Right forelimb (tissue), 1 donor: ENCODE measurements at regions not wholly inside any gene's neighbourhood (a gene's known extent, or its start where the extent isn't known, plus 50 kb on each side); places are given as distances from the start of the nearest gene placed in this dataset.
"Not testable (repeated sequence)": the region's sequence is repeated elsewhere in the genome, so short reads cannot be mapped to it uniquely, and the experiment has no call there.

ENCODE experiments used
- DNase-seq: peaks from one replicate; pipeline ENCODE4 v3.0.0-alpha.2; 2018

- not testable (repeated sequence) for DNase-seq
Observed at GRCh38 chr7:49100908-49101740, 176.8 kb downstream of the CDC14C start.

- no peak for DNase-seq
Observed at GRCh38 chr7:49102411-49102810, 178.1 kb downstream of the CDC14C start.

GRCh38 chr7:49111706-49112105 is 187.4 kb downstream of the CDC14C start:
- no peak for DNase-seq

GRCh38 chr7:49112222-49112621 is 187.9 kb downstream of the CDC14C start:
- DNase-seq = no peak

- DNase-seq = no peak
Observed at GRCh38 chr7:49112647-49113046, 188.3 kb downstream of the CDC14C start.

- DNase-seq = no peak
Observed at GRCh38 chr7:49119706-49120105, 195.4 kb downstream of the CDC14C start.

- no peak for DNase-seq
Observed at GRCh38 chr7:49125246-49125645, 200.9 kb downstream of the CDC14C start.

- no peak for DNase-seq
Observed at GRCh38 chr7:49127359-49127913, 203.1 kb downstream of the CDC14C start.

- no peak for DNase-seq
Observed at GRCh38 chr7:49137978-49138377, 213.6 kb downstream of the CDC14C start.

GRCh38 chr7:49150486-49150885 is 226.1 kb downstream of the CDC14C start:
- DNase-seq = no peak

GRCh38 chr7:49151146-49151545 is 226.8 kb downstream of the CDC14C start:
- DNase-seq = no peak

- DNase-seq = no peak
Observed at GRCh38 chr7:49158321-49158720, 234.0 kb downstream of the CDC14C start.

GRCh38 chr7:49159536-49159935 is 235.2 kb downstream of the CDC14C start:
- no peak for DNase-seq

- DNase-seq = no peak
Observed at GRCh38 chr7:49166441-49166840, 242.1 kb downstream of the CDC14C start.

GRCh38 chr7:49172639-49173038 is 248.3 kb downstream of the CDC14C start:
- DNase-seq = no peak

GRCh38 chr7:49174396-49174795 is 250.0 kb downstream of the CDC14C start:
- no peak for DNase-seq

- no peak for DNase-seq
Observed at GRCh38 chr7:49187543-49188268, 263.4 kb downstream of the CDC14C start.

GRCh38 chr7:49228426-49229098 is 304.2 kb downstream of the CDC14C start:
- no peak for DNase-seq

GRCh38 chr7:49229246-49229645 is 304.9 kb downstream of the CDC14C start:
- DNase-seq = no peak

- no peak for DNase-seq
Observed at GRCh38 chr7:49243521-49243920, 319.2 kb downstream of the CDC14C start.

GRCh38 chr7:49244543-49244942 is 320.2 kb downstream of the CDC14C start:
- no peak for DNase-seq

- DNase-seq = no peak
Observed at GRCh38 chr7:49245062-49245461, 320.7 kb downstream of the CDC14C start.

GRCh38 chr7:49247759-49248158 is 323.4 kb downstream of the CDC14C start:
- DNase-seq = no peak
